GM23338 (cell line): ENCODE measurements at regions not wholly inside any gene's neighbourhood (a gene's known extent, or its start where the extent isn't known, plus 50 kb on each side); places are given as distances from the start of the nearest gene placed in this dataset.

Experiments used
- ATAC-seq: fragments of 200-7000 bp; cut with Tn5 transposase; 3 replicates; pipeline ENCODE4 v1.9.1; 2020
- DNase-seq: peaks from one replicate; pipeline ENCODE4 v3.0.0-alpha.2; 2015; ENCODE audit warnings: low spot score
- H2AFZ ChIP-seq: fragments of 200-600 bp; sonication (generic); 2 replicates; pipeline ENCODE4 v1.8.0; 2016; ENCODE audit warnings: antibody characterized with exemption, mild to moderate bottlenecking, moderate library complexity
- H3F3A ChIP-seq: fragments of 200-600 bp; sonication (generic); replicated peaks from 2 replicates; pipeline ENCODE4 v1.8.0; 2017; ENCODE audit warnings: antibody characterized with exemption, mixed run types, low read depth
- H3K27ac ChIP-seq: fragments of 200-600 bp; sonication (generic); 2 replicates; pipeline ENCODE4 v1.6.1; 2016; ENCODE audit warnings: low read depth
- H3K27me3 ChIP-seq: fragments of 200-600 bp; sonication (generic); 2 replicates; pipeline ENCODE4 v1.8.0; 2016; ENCODE audit warnings: mild to moderate bottlenecking, mixed run types, moderate library complexity; ENCODE audit not compliant: insufficient read depth
- H3K36me3 ChIP-seq: fragments of 200-600 bp; sonication (generic); 2 replicates; pipeline ENCODE4 v1.8.0; 2016; ENCODE audit warnings: mild to moderate bottlenecking; ENCODE audit not compliant: insufficient read depth
- H3K4me1 ChIP-seq: fragments of 200-600 bp; sonication (generic); 2 replicates; pipeline ENCODE4 v1.8.0; 2016; ENCODE audit warnings: mild to moderate bottlenecking, moderate library complexity; ENCODE audit not compliant: insufficient read depth
- H3K4me2 ChIP-seq: fragments of 200-600 bp; sonication (generic); 2 replicates; pipeline ENCODE4 v1.7.1; 2017; ENCODE audit warnings: mixed run types
- H3K4me3 ChIP-seq: fragments of 200-600 bp; sonication (generic); 2 replicates; pipeline ENCODE4 v1.6.1; 2016; ENCODE audit warnings: mixed run types
- H3K79me2 ChIP-seq: fragments of 200-600 bp; sonication (generic); replicated peaks from 2 replicates; pipeline ENCODE4 v1.8.0; 2017; ENCODE audit warnings: mild to moderate bottlenecking; ENCODE audit not compliant: insufficient read depth
- H3K9me2 ChIP-seq: fragments of 200-600 bp; sonication (generic); 2 replicates; pipeline ENCODE4 v1.8.0; 2017; ENCODE audit not compliant: insufficient read depth
- H4K20me1 ChIP-seq: fragments of 200-600 bp; sonication (generic); replicated peaks from 2 replicates; pipeline ENCODE4 v1.8.0; 2017; ENCODE audit warnings: mild to moderate bottlenecking; ENCODE audit not compliant: insufficient read depth
- H3K27ac Mint-ChIP-seq: 2 replicates; pipeline ENCODE4 v1.8.0; 2020; ENCODE audit warnings: inconsistent platforms, mild to moderate bottlenecking, moderate library complexity, mixed read lengths
- H3K27me3 Mint-ChIP-seq: 3 replicates; pipeline ENCODE4 v1.8.0; 2022; ENCODE audit warnings: low read depth, mild to moderate bottlenecking, moderate library complexity, mixed read lengths, inconsistent platforms; ENCODE audit not compliant: insufficient read depth, poor library complexity
- H3K36me3 Mint-ChIP-seq: 3 replicates; pipeline ENCODE4 v1.8.0; 2021; ENCODE audit warnings: low read depth, mild to moderate bottlenecking, inconsistent platforms, moderate library complexity, mixed read lengths
- H3K4me1 Mint-ChIP-seq: 3 replicates; pipeline ENCODE4 v1.8.0; 2020; ENCODE audit warnings: mild to moderate bottlenecking, inconsistent platforms, mixed read lengths
- H3K4me3 Mint-ChIP-seq: 3 replicates; pipeline ENCODE4 v1.8.0; 2021; ENCODE audit warnings: moderate library complexity, mild to moderate bottlenecking, inconsistent platforms, mixed read lengths
- H3K9me3 Mint-ChIP-seq: 3 replicates; pipeline ENCODE4 v1.8.0; 2020; ENCODE audit warnings: moderate library complexity, mild to moderate bottlenecking, inconsistent platforms, mixed read lengths
- CREB1 ChIP-seq: fragments of 250-450 bp; sonication (Bioruptor Pico); IDR thresholded peaks from 2 replicates; pipeline ENCODE4 v1.5.0; 2020; ENCODE audit warnings: low read depth, mild to moderate bottlenecking, moderate library complexity
- ETS1 ChIP-seq: IDR thresholded peaks from 2 replicates; pipeline ENCODE4 v1.6.1; 2016; ENCODE audit warnings: antibody characterized with exemption
- EZH2 ChIP-seq: fragments of 200-600 bp; sonication (generic); IDR thresholded peaks from one replicate; pipeline ENCODE4 v1.8.0; 2017; ENCODE audit warnings: antibody characterized with exemption, mild to moderate bottlenecking, low read depth; ENCODE audit not compliant: unreplicated experiment
- EZH2phosphoT487 ChIP-seq: fragments of 200-600 bp; sonication (generic); IDR thresholded peaks from one replicate; pipeline ENCODE4 v1.8.1; 2018; ENCODE audit warnings: antibody characterized with exemption; ENCODE audit not compliant: unreplicated experiment
- JUNB ChIP-seq: IDR thresholded peaks from one replicate; pipeline ENCODE4 v1.6.1; 2016; ENCODE audit warnings: antibody characterized with exemption; ENCODE audit not compliant: unreplicated experiment
- STAT1 ChIP-seq: IDR thresholded peaks from one replicate; pipeline ENCODE4 v1.6.1; 2016; ENCODE audit warnings: antibody characterized with exemption; ENCODE audit not compliant: unreplicated experiment
- ZNF114 ChIP-seq: fragments of 250-450 bp; sonication (Bioruptor Pico); IDR thresholded peaks from 2 replicates; pipeline ENCODE4 v1.5.0; 2020; ENCODE audit warnings: mild to moderate bottlenecking, moderate library complexity
- ZNF331 ChIP-seq: fragments of 250-450 bp; sonication (Bioruptor Pico); IDR thresholded peaks from 2 replicates; pipeline ENCODE4 v1.5.0; 2020; ENCODE audit warnings: low read depth, mild to moderate bottlenecking, moderate library complexity
- TF ChIP-seq, protein P1 (sequence below): IDR thresholded peaks from one replicate; pipeline ENCODE4 v1.6.1; 2018; ENCODE audit warnings: antibody characterized with exemption; ENCODE audit not compliant: unreplicated experiment

- TF ChIP-seq, protein P1, sequence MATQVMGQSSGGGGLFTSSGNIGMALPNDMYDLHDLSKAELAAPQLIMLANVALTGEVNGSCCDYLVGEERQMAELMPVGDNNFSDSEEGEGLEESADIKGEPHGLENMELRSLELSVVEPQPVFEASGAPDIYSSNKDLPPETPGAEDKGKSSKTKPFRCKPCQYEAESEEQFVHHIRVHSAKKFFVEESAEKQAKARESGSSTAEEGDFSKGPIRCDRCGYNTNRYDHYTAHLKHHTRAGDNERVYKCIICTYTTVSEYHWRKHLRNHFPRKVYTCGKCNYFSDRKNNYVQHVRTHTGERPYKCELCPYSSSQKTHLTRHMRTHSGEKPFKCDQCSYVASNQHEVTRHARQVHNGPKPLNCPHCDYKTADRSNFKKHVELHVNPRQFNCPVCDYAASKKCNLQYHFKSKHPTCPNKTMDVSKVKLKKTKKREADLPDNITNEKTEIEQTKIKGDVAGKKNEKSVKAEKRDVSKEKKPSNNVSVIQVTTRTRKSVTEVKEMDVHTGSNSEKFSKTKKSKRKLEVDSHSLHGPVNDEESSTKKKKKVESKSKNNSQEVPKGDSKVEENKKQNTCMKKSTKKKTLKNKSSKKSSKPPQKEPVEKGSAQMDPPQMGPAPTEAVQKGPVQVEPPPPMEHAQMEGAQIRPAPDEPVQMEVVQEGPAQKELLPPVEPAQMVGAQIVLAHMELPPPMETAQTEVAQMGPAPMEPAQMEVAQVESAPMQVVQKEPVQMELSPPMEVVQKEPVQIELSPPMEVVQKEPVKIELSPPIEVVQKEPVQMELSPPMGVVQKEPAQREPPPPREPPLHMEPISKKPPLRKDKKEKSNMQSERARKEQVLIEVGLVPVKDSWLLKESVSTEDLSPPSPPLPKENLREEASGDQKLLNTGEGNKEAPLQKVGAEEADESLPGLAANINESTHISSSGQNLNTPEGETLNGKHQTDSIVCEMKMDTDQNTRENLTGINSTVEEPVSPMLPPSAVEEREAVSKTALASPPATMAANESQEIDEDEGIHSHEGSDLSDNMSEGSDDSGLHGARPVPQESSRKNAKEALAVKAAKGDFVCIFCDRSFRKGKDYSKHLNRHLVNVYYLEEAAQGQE: no peak
- TF ChIP-seq EZH2phosphoT487 (no peak), JUNB (no peak), ZNF331 (no peak), ETS1 (no peak), CREB1 (CRISPR knock-in tag) (no peak)
These were observed 123.8 kb upstream of the VKORC1L1 start (continued) for GRCh38 chr7:65749039-65749438.

- H3K4me2 ChIP-seq: peak overlapping the region; percentile 91
- H4K20me1 ChIP-seq: peaks cover 5% of the 10 kb centered on the region
- Mint-ChIP-seq H3K4me1 (peaks cover 7% of the 10 kb centered on the region; the same call in 2 of the 3 replicates), H3K4me3 (peak overlapping the region; percentile 97), H3K27ac (no peak overlapping the region), H3K36me3 (peaks cover 29% of the 10 kb centered on the region; the same call in 2 of the 3 replicates), H3K9me3 (0 out of 3 replicates have a peak, but pooled peaks cover 2% of the 10 kb centered on the region), H3K27me3 (peaks cover 7% of the 10 kb centered on the region)
- H3K9me2 ChIP-seq: no peaks in the 10 kb centered on the region
- peaks cover 67% of the 10 kb centered on the region for H3K79me2 ChIP-seq
- peak overlapping the region; percentile 84 for H3K4me3 ChIP-seq
- peaks cover 9% of the 10 kb centered on the region; the same call in 1 of the 2 replicates for H3K4me1 ChIP-seq
- DNase-seq (no peak), ATAC-seq (no peak)
- H3K27ac ChIP-seq: no peak overlapping the region
- H3F3A ChIP-seq: peaks cover 4% of the 10 kb centered on the region; the same call in 1 of the 2 replicates
- H3K36me3 ChIP-seq: peaks cover 13% of the 10 kb centered on the region; the same call in 1 of the 2 replicates
- no peaks in the 10 kb centered on the region for H3K27me3 ChIP-seq
- TF ChIP-seq EZH2: no peak
- no peak for TF ChIP-seq ZNF114 (CRISPR knock-in tag)
- no peak for TF ChIP-seq STAT1
- no peak for TF ChIP-seq ETS1
- TF ChIP-seq JUNB: no peak
- no peak for TF ChIP-seq EZH2phosphoT487
- no peak overlapping the region for H2AFZ ChIP-seq
These were observed 123.4 kb upstream of the VKORC1L1 start for GRCh38 chr7:65749518-65749917.
